ENCODE measurements at regions not wholly inside any gene's neighbourhood (a gene's known extent, or its start where the extent isn't known, plus 50 kb on each side); places are given as distances from the start of the nearest gene placed in this dataset.
A peak's percentile ranks its signal among the peaks of the same experiment; 100 is the strongest.

- Histone ChIP-seq H3K27ac (ENCODE audit: low read depth, low read length, poor library complexity, severe bottlenecking) (no peak overlapping the region), H3K79me2 (ENCODE audit: insufficient read depth, low read length) (no peaks in the 10 kb centered on the region), H3K27me3 (ENCODE audit: insufficient read depth, low read length) (no peaks in the 10 kb centered on the region), H3K9ac (ENCODE audit: low read length) (no peak overlapping the region), H4K20me1 (ENCODE audit: insufficient read depth, low read length) (no peaks in the 10 kb centered on the region), H3K4me3 (ENCODE audit: low read depth, low read length, poor library complexity, severe bottlenecking) (no peak overlapping the region), H3K9me2 (ENCODE audit: low read depth, low read length) (no peaks in the 10 kb centered on the region), H3F3A (ENCODE audit: insufficient read depth, low read length) (no peaks in the 10 kb centered on the region), H3K4me2 (ENCODE audit: low read length) (no peak overlapping the region), H3K4me1 (ENCODE audit: insufficient read depth, low read length, severe bottlenecking) (no peaks in the 10 kb centered on the region), H3K9me3 (ENCODE audit: low read length) (no peaks in the 10 kb centered on the region), H3K36me3 (ENCODE audit: insufficient read depth, low read length) (no peaks in the 10 kb centered on the region), H2AFZ (ENCODE audit: low read length) (no peak overlapping the region)
- TF ChIP-seq EZH2 (IDR thresholded peaks at IDR 0.05; ENCODE audit: borderline replicate concordance, low read length) (no peak), CTCF (IDR thresholded peaks at IDR 0.05; ENCODE audit: low read length) (peak; percentile 50; the same call in 1 of the 2 replicates)
Measured at GRCh38 chr12:28998662-28999120, 150.4 kb upstream of the FAR2 start.

GRCh38 chr12:29004066-29004935 is 144.8 kb upstream of the FAR2 start:
- Histone ChIP-seq H3K79me2 (ENCODE audit: insufficient read depth, low read length) (no peaks in the 10 kb centered on the region), H3K9me2 (ENCODE audit: low read depth, low read length) (no peaks in the 10 kb centered on the region), H3K27me3 (ENCODE audit: insufficient read depth, low read length) (no peaks in the 10 kb centered on the region), H3K36me3 (ENCODE audit: insufficient read depth, low read length) (no peaks in the 10 kb centered on the region), H3F3A (ENCODE audit: insufficient read depth, low read length) (no peaks in the 10 kb centered on the region), H3K4me2 (ENCODE audit: low read length) (no peak overlapping the region), H3K9me3 (ENCODE audit: low read length) (no peaks in the 10 kb centered on the region), H3K9ac (ENCODE audit: low read length) (no peak overlapping the region), H3K4me3 (ENCODE audit: low read depth, low read length, poor library complexity, severe bottlenecking) (no peak overlapping the region), H3K27ac (ENCODE audit: low read depth, low read length, poor library complexity, severe bottlenecking) (no peak overlapping the region), H4K20me1 (ENCODE audit: insufficient read depth, low read length) (no peaks in the 10 kb centered on the region), H2AFZ (ENCODE audit: low read length) (no peak overlapping the region), H3K4me1 (ENCODE audit: insufficient read depth, low read length, severe bottlenecking) (no peaks in the 10 kb centered on the region)
- TF ChIP-seq EZH2 (IDR thresholded peaks at IDR 0.05; ENCODE audit: borderline replicate concordance, low read length) (no peak), CTCF (IDR thresholded peaks at IDR 0.05; ENCODE audit: low read length) (no peak)

GRCh38 chr12:29004936-29005304 is 144.2 kb upstream of the FAR2 start:
- Histone ChIP-seq H3K27me3 (ENCODE audit: insufficient read depth, low read length) (no peaks in the 10 kb centered on the region), H3K4me1 (ENCODE audit: insufficient read depth, low read length, severe bottlenecking) (no peaks in the 10 kb centered on the region), H3K9me3 (ENCODE audit: low read length) (no peaks in the 10 kb centered on the region), H4K20me1 (ENCODE audit: insufficient read depth, low read length) (no peaks in the 10 kb centered on the region), H3K27ac (ENCODE audit: low read depth, low read length, poor library complexity, severe bottlenecking) (no peak overlapping the region), H3F3A (ENCODE audit: insufficient read depth, low read length) (no peaks in the 10 kb centered on the region), H3K9me2 (ENCODE audit: low read depth, low read length) (no peaks in the 10 kb centered on the region), H3K36me3 (ENCODE audit: insufficient read depth, low read length) (no peaks in the 10 kb centered on the region), H3K4me2 (ENCODE audit: low read length) (no peak overlapping the region), H3K9ac (ENCODE audit: low read length) (no peak overlapping the region), H3K79me2 (ENCODE audit: insufficient read depth, low read length) (no peaks in the 10 kb centered on the region), H3K4me3 (ENCODE audit: low read depth, low read length, poor library complexity, severe bottlenecking) (no peak overlapping the region), H2AFZ (ENCODE audit: low read length) (no peak overlapping the region)
- TF ChIP-seq EZH2 (IDR thresholded peaks at IDR 0.05; ENCODE audit: borderline replicate concordance, low read length) (no peak), CTCF (IDR thresholded peaks at IDR 0.05; ENCODE audit: low read length) (no peak)
